Left ventricle myocardium inferior (tissue), 1 donor: ENCODE measurements at regions not wholly inside any gene's neighbourhood (a gene's known extent, or its start where the extent isn't known, plus 50 kb on each side); places are given as distances from the start of the nearest gene placed in this dataset.

Source experiments
- DNase-seq: peaks from one replicate; pipeline ENCODE4 v3.0.0-alpha.2; 2020
- H3K27ac ChIP-seq: fragments of 200-600 bp; replicated peaks from 2 replicates; pipeline ENCODE4 v1.8.0; 2021
- H3K27me3 ChIP-seq: fragments of 200-600 bp; 2 replicates; pipeline ENCODE4 v1.8.0; 2021; ENCODE audit warnings: low read depth
- H3K36me3 ChIP-seq: fragments of 200-600 bp; 2 replicates; pipeline ENCODE4 v1.8.0; 2021
- H3K4me1 ChIP-seq: fragments of 200-600 bp; 2 replicates; pipeline ENCODE4 v1.8.0; 2021
- H3K4me3 ChIP-seq: fragments of 200-600 bp; 2 replicates; pipeline ENCODE4 v1.8.0; 2021; ENCODE audit warnings: mild to moderate bottlenecking, moderate library complexity
- H3K9me3 ChIP-seq: fragments of 200-600 bp; replicated peaks from 2 replicates; pipeline ENCODE4 v1.8.0; 2021
- intact Hi-C: fragments of 100-400 bp; cut with micrococcal nuclease; formaldehyde crosslinking; loops from one replicate; pipeline ENCODE4 v1.11.0; 2022
- TF ChIP-seq, protein P1 (sequence below): fragments of 200-600 bp; IDR thresholded peaks from 2 replicates; pipeline ENCODE4 v1.8.0; 2021; ENCODE audit warnings: antibody characterized with exemption, mild to moderate bottlenecking, borderline replicate concordance
- donor health status: DM: no; HTN: yes; CAD: no; lungs with severe emphysema.

DNA sequence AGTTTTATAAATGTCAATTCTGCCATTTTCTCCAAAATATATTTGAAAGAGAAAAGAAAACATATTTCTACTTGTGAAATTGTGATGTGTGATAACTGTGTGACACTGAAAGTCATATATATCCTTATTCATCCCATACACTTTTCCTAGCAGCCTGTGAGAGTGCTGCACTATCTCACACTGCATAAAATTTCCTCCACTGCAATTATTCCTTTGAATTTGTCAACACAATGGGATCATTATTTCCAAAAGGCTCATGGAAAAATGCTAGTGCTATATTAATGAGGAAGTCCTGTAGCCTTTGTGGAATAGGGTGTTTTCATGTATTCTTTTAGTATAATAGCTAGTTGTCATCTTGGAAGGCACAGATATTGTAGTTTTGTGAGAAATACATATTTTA, 504.1 kb downstream of the RPL10L start:
- TF ChIP-seq, protein P1, sequence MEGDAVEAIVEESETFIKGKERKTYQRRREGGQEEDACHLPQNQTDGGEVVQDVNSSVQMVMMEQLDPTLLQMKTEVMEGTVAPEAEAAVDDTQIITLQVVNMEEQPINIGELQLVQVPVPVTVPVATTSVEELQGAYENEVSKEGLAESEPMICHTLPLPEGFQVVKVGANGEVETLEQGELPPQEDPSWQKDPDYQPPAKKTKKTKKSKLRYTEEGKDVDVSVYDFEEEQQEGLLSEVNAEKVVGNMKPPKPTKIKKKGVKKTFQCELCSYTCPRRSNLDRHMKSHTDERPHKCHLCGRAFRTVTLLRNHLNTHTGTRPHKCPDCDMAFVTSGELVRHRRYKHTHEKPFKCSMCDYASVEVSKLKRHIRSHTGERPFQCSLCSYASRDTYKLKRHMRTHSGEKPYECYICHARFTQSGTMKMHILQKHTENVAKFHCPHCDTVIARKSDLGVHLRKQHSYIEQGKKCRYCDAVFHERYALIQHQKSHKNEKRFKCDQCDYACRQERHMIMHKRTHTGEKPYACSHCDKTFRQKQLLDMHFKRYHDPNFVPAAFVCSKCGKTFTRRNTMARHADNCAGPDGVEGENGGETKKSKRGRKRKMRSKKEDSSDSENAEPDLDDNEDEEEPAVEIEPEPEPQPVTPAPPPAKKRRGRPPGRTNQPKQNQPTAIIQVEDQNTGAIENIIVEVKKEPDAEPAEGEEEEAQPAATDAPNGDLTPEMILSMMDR = no peak
- Histone ChIP-seq H3K4me3 (no peak overlapping the region), H3K9me3 (peaks cover 25% of the 10 kb centered on the region), H3K27me3 (no peaks in the 10 kb centered on the region), H3K4me1 (no peaks in the 10 kb centered on the region), H3K36me3 (no peaks in the 10 kb centered on the region), H3K27ac (no peak overlapping the region)
- intact Hi-C loops = no loop called here
- no peak for DNase-seq

DNA sequence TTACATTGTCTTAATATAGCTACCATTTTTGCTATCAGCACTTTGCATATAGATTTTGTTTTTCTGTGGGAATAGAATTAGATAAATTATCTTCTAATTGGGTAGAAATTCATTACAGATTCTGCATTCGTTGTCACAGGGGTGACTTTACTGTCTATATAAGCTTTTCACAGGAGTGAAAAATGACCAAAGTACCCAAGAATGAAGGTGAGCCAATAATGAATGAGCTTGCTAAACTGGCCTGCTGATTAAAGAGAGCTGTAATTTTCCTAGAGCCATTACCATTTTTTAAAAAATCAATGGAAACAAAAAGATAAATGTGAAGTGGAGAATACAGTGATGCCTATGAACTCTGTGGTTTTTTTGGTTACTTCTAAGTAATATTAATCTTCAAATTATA, 504.6 kb downstream of the RPL10L start:
- intact Hi-C loops = no loop called here
- H3K36me3 ChIP-seq = no peaks in the 10 kb centered on the region

DNA sequence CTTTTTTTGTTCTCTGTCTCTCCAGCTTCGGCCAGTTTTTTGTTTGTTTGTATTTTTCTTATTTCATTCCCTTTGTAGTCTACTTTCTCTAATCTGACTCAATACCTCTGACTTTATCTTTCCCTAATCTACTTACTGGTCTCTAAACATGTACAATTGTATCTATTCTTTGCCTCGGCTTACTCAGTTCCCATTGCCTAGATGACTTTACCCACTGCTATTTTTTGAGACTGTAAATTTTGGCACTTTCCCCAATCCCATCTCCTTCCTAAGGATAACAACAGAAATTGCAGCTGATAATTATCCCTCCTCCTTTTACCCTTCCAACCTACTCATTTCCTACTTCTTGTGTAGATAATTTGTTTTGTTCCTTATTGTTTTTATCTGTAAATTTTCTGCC, 511.1 kb downstream of the RPL10L start:
- H3K27ac ChIP-seq = no peak overlapping the region
- intact Hi-C loops = no loop called here
- no peaks in the 10 kb centered on the region for H3K27me3 ChIP-seq
- DNase-seq = no peak
- TF ChIP-seq, protein P1 = no peak
- no peaks in the 10 kb centered on the region for H3K9me3 ChIP-seq
- H3K4me1 ChIP-seq = no peaks in the 10 kb centered on the region
- H3K36me3 ChIP-seq = no peaks in the 10 kb centered on the region
- no peak overlapping the region for H3K4me3 ChIP-seq

More for the DNA sequence above, 504.6 kb downstream of the RPL10L start:
- Histone ChIP-seq H3K9me3 (peaks cover 25% of the 10 kb centered on the region), H3K27me3 (no peaks in the 10 kb centered on the region), H3K4me3 (no peak overlapping the region), H3K4me1 (no peaks in the 10 kb centered on the region), H3K27ac (no peak overlapping the region)
- TF ChIP-seq, protein P1 = no peak
- DNase-seq = no peak

DNA sequence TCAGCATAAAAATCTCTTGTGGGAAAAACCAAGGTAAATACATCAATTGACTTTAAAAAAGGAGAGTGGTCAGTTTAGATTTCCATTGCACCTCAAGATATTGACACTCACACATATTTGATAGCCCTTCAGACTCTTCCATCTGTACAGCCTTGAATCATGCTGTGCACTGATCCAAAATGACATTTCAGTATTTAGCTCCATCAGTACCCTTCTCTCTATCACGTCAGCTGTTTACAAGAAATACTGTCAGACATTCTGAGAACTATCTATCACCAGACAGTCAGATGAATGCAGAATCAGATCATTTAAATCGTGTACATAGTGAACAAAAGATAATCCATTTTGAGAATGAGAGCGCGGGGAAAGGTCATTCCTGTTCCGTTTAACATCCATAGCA, 511.9 kb downstream of the RPL10L start:
- H3K4me1 ChIP-seq = no peaks in the 10 kb centered on the region

DNA sequence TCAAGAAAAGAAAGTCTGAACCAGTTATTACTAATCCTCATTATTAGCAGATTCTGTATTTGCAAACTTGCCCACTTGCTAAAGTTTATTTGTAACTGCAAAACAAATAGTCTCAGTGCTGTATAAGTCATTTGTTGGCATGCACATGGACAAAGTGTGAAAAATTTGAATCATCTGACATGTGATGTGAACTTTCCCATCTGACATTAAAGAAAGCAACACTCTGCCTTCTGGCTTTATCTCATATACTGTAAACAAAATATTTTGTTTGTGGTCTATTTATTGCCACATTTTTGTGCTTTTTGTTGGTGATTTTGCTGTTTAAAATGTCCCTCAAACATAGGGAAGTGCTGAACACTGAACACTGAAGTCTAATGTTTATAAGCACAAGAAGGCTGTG, 513.8 kb downstream of the RPL10L start:
- Histone ChIP-seq H3K36me3 (no peaks in the 10 kb centered on the region), H3K4me3 (no peak overlapping the region), H3K27me3 (no peaks in the 10 kb centered on the region), H3K4me1 (no peaks in the 10 kb centered on the region), H3K27ac (no peak overlapping the region), H3K9me3 (no peaks in the 10 kb centered on the region)
- TF ChIP-seq, protein P1 = no peak
- no peak for DNase-seq
- intact Hi-C loops = no loop called here

More for the DNA sequence above, 511.9 kb downstream of the RPL10L start:
- Histone ChIP-seq H3K27ac (no peak overlapping the region), H3K27me3 (no peaks in the 10 kb centered on the region), H3K36me3 (no peaks in the 10 kb centered on the region), H3K9me3 (no peaks in the 10 kb centered on the region), H3K4me3 (no peak overlapping the region)
- TF ChIP-seq, protein P1 = no peak
- intact Hi-C loops = no loop called here
- no peak for DNase-seq

DNA sequence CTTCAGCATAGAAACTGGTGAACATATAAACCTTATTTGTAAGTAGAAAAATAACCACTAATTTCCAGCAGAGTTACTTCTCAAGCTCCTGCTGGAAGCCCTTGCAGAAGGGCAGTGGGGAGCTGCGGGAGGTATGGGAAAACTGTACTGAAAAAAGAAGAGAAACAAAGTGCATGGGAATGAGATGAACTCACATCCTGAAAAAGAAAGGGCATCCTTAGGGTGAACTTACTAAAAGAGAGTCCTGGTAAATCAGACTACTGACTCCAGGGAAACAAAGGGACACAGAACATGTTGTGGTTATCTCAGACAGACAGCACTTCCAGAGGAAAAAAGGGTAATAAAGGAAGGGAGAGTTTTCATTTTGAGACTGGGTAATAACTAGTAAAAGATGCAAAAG, 515.1 kb downstream of the RPL10L start:
- intact Hi-C loops = no loop called here
- no peak overlapping the region for H3K4me3 ChIP-seq
- TF ChIP-seq, protein P1 = no peak
- no peaks in the 10 kb centered on the region for H3K27me3 ChIP-seq
- H3K4me1 ChIP-seq = no peaks in the 10 kb centered on the region
- no peak overlapping the region for H3K27ac ChIP-seq
- H3K9me3 ChIP-seq = no peaks in the 10 kb centered on the region
- DNase-seq = no peak
- no peaks in the 10 kb centered on the region for H3K36me3 ChIP-seq
